GM12878 (cell line): ENCODE measurements at regions not wholly inside any gene's neighbourhood (a gene's known extent, or its start where the extent isn't known, plus 50 kb on each side); places are given as distances from the start of the nearest gene placed in this dataset.

Experiments used
- MYC ChIP-seq: IDR thresholded peaks from 2 replicates; pipeline ENCODE4 v1.6.1; 2011; ENCODE audit warnings: mild to moderate bottlenecking, low read length, moderate library complexity, inconsistent platforms; ENCODE audit not compliant: insufficient read depth, insufficient replicate concordance, insufficient read length, severe bottlenecking
- NFXL1 ChIP-seq: fragments of 450-650 bp; IDR thresholded peaks from 2 replicates; pipeline ENCODE4 v1.6.1; 2017; ENCODE audit warnings: antibody characterized with exemption, mild to moderate bottlenecking, borderline replicate concordance
- POLR2A ChIP-seq: IDR thresholded peaks from 2 replicates; pipeline ENCODE4 v1.6.1; 2011; ENCODE audit warnings: low read depth, mild to moderate bottlenecking, low read length
- SMARCA5 ChIP-seq: fragments of 450-650 bp; IDR thresholded peaks from 2 replicates; pipeline ENCODE4 v1.6.1; 2017; ENCODE audit warnings: mild to moderate bottlenecking
- TCF7 ChIP-seq: IDR thresholded peaks from 2 replicates; pipeline ENCODE4 v1.6.1; 2014; ENCODE audit warnings: antibody characterized with exemption, borderline replicate concordance
- TF ChIP-seq, protein P1 (sequence below): IDR thresholded peaks from 2 replicates; pipeline ENCODE4 v1.6.1; 2012; ENCODE audit warnings: low read depth, low read length, improper control_type of control experiment
- TF ChIP-seq, protein P2 (sequence below): IDR thresholded peaks from 2 replicates; pipeline ENCODE4 v1.6.1; 2012; ENCODE audit warnings: mild to moderate bottlenecking, low read depth, low read length
- TF ChIP-seq, protein P3 (sequence below): IDR thresholded peaks from 2 replicates; pipeline ENCODE4 v1.6.1; 2011; ENCODE audit warnings: low read depth, mild to moderate bottlenecking, low read length, moderate library complexity, borderline replicate concordance; ENCODE audit errors: extremely low read depth
- TF ChIP-seq, protein P4 (sequence below), 3 experiments: IDR thresholded peaks in 2 of 3; conservative IDR thresholded peaks in 1 of 3; 2 replicates each; pipeline ENCODE4 v1.5.1; 2011; ENCODE audit warnings: low read depth in 3 of 3, low read length in 3 of 3, mild to moderate bottlenecking in 3 of 3, control low read depth in 2 of 3, moderate library complexity in 2 of 3, inconsistent platforms in 1 of 3, mixed read lengths in 1 of 3; ENCODE audit not compliant: control insufficient read depth in 2 of 3, insufficient read depth in 1 of 3; ENCODE audit errors: extremely low read depth in 1 of 3

DNA sequence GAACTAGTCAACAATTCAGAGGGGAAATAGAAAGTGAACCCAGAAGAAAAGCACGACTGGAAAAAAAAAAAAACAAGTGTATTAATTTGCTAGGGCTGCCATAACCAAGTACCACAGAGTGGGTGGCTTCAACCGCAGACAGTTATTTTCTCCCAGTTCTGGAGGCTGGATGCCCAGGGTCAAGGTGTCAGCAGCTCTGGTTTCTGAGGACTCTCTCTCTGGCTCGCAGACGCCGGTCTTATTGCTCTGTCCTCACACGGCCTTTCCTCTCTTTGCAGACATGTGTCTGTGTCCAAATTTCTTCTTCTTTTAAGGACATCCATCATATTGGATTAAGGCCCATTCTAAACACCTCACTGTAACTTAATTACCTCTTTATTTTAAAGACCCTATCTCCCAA lies 291.8 kb downstream of the XXYLT1 start:
- TF ChIP-seq, protein P1, sequence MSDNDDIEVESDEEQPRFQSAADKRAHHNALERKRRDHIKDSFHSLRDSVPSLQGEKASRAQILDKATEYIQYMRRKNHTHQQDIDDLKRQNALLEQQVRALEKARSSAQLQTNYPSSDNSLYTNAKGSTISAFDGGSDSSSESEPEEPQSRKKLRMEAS: no peak
- TF ChIP-seq, protein P2, sequence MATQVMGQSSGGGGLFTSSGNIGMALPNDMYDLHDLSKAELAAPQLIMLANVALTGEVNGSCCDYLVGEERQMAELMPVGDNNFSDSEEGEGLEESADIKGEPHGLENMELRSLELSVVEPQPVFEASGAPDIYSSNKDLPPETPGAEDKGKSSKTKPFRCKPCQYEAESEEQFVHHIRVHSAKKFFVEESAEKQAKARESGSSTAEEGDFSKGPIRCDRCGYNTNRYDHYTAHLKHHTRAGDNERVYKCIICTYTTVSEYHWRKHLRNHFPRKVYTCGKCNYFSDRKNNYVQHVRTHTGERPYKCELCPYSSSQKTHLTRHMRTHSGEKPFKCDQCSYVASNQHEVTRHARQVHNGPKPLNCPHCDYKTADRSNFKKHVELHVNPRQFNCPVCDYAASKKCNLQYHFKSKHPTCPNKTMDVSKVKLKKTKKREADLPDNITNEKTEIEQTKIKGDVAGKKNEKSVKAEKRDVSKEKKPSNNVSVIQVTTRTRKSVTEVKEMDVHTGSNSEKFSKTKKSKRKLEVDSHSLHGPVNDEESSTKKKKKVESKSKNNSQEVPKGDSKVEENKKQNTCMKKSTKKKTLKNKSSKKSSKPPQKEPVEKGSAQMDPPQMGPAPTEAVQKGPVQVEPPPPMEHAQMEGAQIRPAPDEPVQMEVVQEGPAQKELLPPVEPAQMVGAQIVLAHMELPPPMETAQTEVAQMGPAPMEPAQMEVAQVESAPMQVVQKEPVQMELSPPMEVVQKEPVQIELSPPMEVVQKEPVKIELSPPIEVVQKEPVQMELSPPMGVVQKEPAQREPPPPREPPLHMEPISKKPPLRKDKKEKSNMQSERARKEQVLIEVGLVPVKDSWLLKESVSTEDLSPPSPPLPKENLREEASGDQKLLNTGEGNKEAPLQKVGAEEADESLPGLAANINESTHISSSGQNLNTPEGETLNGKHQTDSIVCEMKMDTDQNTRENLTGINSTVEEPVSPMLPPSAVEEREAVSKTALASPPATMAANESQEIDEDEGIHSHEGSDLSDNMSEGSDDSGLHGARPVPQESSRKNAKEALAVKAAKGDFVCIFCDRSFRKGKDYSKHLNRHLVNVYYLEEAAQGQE: no peak
- no peak for TF ChIP-seq SMARCA5
- TF ChIP-seq, protein P3, sequence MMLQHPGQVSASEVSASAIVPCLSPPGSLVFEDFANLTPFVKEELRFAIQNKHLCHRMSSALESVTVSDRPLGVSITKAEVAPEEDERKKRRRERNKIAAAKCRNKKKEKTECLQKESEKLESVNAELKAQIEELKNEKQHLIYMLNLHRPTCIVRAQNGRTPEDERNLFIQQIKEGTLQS: no peak
- TF ChIP-seq NFXL1: no peak
- TF ChIP-seq, protein P4, sequence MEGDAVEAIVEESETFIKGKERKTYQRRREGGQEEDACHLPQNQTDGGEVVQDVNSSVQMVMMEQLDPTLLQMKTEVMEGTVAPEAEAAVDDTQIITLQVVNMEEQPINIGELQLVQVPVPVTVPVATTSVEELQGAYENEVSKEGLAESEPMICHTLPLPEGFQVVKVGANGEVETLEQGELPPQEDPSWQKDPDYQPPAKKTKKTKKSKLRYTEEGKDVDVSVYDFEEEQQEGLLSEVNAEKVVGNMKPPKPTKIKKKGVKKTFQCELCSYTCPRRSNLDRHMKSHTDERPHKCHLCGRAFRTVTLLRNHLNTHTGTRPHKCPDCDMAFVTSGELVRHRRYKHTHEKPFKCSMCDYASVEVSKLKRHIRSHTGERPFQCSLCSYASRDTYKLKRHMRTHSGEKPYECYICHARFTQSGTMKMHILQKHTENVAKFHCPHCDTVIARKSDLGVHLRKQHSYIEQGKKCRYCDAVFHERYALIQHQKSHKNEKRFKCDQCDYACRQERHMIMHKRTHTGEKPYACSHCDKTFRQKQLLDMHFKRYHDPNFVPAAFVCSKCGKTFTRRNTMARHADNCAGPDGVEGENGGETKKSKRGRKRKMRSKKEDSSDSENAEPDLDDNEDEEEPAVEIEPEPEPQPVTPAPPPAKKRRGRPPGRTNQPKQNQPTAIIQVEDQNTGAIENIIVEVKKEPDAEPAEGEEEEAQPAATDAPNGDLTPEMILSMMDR (IDR thresholded peaks at IDR 0.05 in 2 of 3, conservative IDR thresholded peaks at IDR 0.05 in 1 of 3; ENCODE audit: control insufficient read depth in 2 of 3, extremely low read depth in 1 of 3, insufficient read depth in 1 of 3, low read depth in 3 of 3, low read length in 3 of 3): no peak
- no peak for TF ChIP-seq MYC
- TF ChIP-seq TCF7: no peak
- no peak for TF ChIP-seq POLR2A
